AG04449 (cell line): ENCODE measurements at regions not wholly inside any gene's neighbourhood (a gene's known extent, or its start where the extent isn't known, plus 50 kb on each side); places are given as distances from the start of the nearest gene placed in this dataset.

Source experiments
- CTCF ChIA-PET: fragments of 350-600 bp; formaldehyde crosslinking; extraction: SDS; loops from one replicate; lab custom pipeline; 2021; ENCODE audit warnings: antibody characterized with exemption; lab: Yijun Ruan, JAX
- POLR2A ChIA-PET: fragments of 400-600, 350-600 bp; formaldehyde crosslinking; extraction: SDS; loops from one replicate; lab custom pipeline; 2020; ENCODE audit warnings: antibody characterized with exemption, inconsistent platforms; lab: Yijun Ruan, JAX
- DNase-seq: peaks from one replicate; pipeline ENCODE4 v3.0.0-alpha.2; 2010; ENCODE audit warnings: low read depth, low spot score
- H3K4me3 ChIP-seq: 2 replicates; pipeline ENCODE4 v1.5.1; 2011; ENCODE audit warnings: low read depth, mild to moderate bottlenecking, control low read depth, low read length
- CTCF ChIP-seq: IDR thresholded peaks from one replicate; pipeline ENCODE4 v1.5.1; 2011; ENCODE audit warnings: mild to moderate bottlenecking, moderate library complexity, low read length, control low read depth, inconsistent platforms; ENCODE audit not compliant: insufficient read depth; ENCODE audit errors: missing control alignments

GRCh38 chr7:98458090-98458875 is 57.4 kb upstream of the BAIAP2L1 start:
- ChIA-PET CTCF (no interaction called here), POLR2A (no interaction called here)
- DNase-seq = no peak
- no peak for TF ChIP-seq CTCF
- no peak overlapping the region for H3K4me3 ChIP-seq

DNA sequence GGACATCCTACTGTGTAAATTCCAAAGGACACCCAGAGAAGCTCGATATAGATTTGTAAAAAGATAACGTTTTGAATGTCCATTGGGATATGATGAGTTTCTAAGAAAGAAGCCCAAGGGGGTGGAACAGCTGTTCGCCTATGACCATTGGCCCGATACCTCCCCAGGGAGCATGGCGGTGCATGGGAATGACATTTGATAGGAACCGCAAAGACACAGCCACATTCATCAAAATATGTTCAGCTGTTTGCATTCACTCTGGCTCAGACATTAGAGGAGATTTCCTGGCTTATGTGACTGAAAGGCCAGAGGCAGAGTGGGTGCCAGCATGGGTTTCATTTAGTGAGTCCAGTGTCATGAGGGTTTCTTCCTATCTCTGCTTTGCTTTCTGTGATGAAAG is 56.0 kb upstream of the BAIAP2L1 start:
- ChIA-PET CTCF (interaction anchor here (1.0 kb wide), 1 partner anchor 26 kb away, joined by 3 read pairs; no protein-coding TSS in a partner anchor), POLR2A (no interaction called here)
- no peak for DNase-seq
- no peak for TF ChIP-seq CTCF
- no peak overlapping the region for H3K4me3 ChIP-seq

DNA sequence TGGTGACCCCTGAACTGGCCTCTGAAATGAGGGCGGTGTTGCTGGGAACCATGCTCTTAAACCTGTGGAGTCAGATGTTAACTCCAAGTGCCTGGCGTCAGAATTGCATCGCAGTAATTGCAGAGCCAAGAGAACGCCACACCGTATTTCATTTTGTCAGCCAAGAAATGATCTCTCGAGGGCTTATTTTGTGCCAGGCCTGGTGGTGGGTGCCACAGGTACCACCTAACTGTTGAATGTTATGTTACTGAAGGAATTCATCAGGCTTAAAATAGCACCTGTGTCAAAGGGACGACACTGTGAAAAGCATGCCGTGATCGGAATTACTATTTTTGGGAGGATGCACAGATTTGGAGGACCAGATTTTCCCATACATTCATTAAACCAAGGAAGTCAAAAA is 51.9 kb upstream of the BAIAP2L1 start:
- CTCF ChIA-PET = no interaction called here
- TF ChIP-seq CTCF = no peak
- no peak overlapping the region for H3K4me3 ChIP-seq
- no peak for DNase-seq
- POLR2A ChIA-PET = interaction anchor here (0.5 kb wide), 1 partner anchor 10 kb away, joined by 3 read pairs; no protein-coding TSS in a partner anchor
